K562 (cell line): ENCODE measurements at regions not wholly inside any gene's neighbourhood (a gene's known extent, or its start where the extent isn't known, plus 50 kb on each side); places are given as distances from the start of the nearest gene placed in this dataset.

Source experiments
- CBX1 ChIP-seq: sonication (generic); IDR thresholded peaks from 2 replicates; pipeline ENCODE4 v1.6.1; 2016; ENCODE audit warnings: antibody characterized with exemption, low read depth, mild to moderate bottlenecking
- ESRRA ChIP-seq: fragments of 450-650 bp; IDR thresholded peaks from 2 replicates; pipeline ENCODE4 v1.6.1; 2014; ENCODE audit warnings: low read depth, mild to moderate bottlenecking, moderate library complexity, borderline replicate concordance
- HSF4 ChIP-seq: fragments of 250-450 bp; sonication (Bioruptor Pico); IDR thresholded peaks from 2 replicates; pipeline ENCODE4 v2.1.2; 2022; ENCODE audit warnings: mild to moderate bottlenecking, moderate library complexity, borderline replicate concordance
- OTX1 ChIP-seq: fragments of 450-650 bp; formaldehyde crosslinking; IDR thresholded peaks from 2 replicates; pipeline ENCODE4 v1.4.0; 2022; ENCODE audit warnings: mild to moderate bottlenecking
- PRPF4 ChIP-seq: fragments of 200-400 bp; formaldehyde crosslinking; IDR thresholded peaks from one replicate; pipeline ENCODE4 v1.6.1; 2017; ENCODE audit warnings: low read length, low read depth, mild to moderate bottlenecking; ENCODE audit not compliant: insufficient read depth, poor library complexity, severe bottlenecking
- PTTG1 ChIP-seq: fragments of 450-650 bp; IDR thresholded peaks from 2 replicates; pipeline ENCODE4 v1.6.1; 2016; ENCODE audit warnings: low read depth, mild to moderate bottlenecking, missing genetic modification characterization, missing compliant biosample characterization
- RBM22 ChIP-seq: fragments of 200-400 bp; formaldehyde crosslinking; IDR thresholded peaks from 2 replicates; pipeline ENCODE4 v1.6.1; 2018; ENCODE audit warnings: low read length, low read depth; ENCODE audit not compliant: poor library complexity, severe bottlenecking
- TCFL5 ChIP-seq: fragments of 250-450 bp; sonication (Bioruptor Pico); conservative IDR thresholded peaks from 2 replicates; pipeline ENCODE4 v1.6.1; 2021; ENCODE audit warnings: mild to moderate bottlenecking, moderate library complexity, matching md5 sums
- XRCC3 ChIP-seq: fragments of 450-650 bp; IDR thresholded peaks from 2 replicates; pipeline ENCODE4 v1.6.1; 2017; ENCODE audit warnings: mild to moderate bottlenecking, moderate library complexity
- ZNF449 ChIP-seq: fragments of 250-450 bp; sonication (Bioruptor Pico); IDR thresholded peaks from 2 replicates; pipeline ENCODE4 v1.8.0; 2022; ENCODE audit warnings: moderate library complexity, mild to moderate bottlenecking, inconsistent platforms
- TF ChIP-seq, protein P1 (sequence below): fragments of 450-650 bp; IDR thresholded peaks from 2 replicates; pipeline ENCODE4 v1.6.1; 2016; ENCODE audit warnings: mild to moderate bottlenecking
- TF ChIP-seq, protein P2 (sequence below): IDR thresholded peaks from 2 replicates; pipeline ENCODE4 v1.6.1; 2016; ENCODE audit warnings: missing genetic modification characterization, missing compliant biosample characterization
- TF ChIP-seq, protein P3 (sequence below): fragments of 450-650 bp; IDR thresholded peaks from 2 replicates; pipeline ENCODE4 v1.7.1; 2018; ENCODE audit warnings: mild to moderate bottlenecking, low read depth; ENCODE audit not compliant: partially characterized antibody
- TF ChIP-seq, protein P4 (sequence below), 3 experiments: fragments of 200-800 bp in 1 of 3; fragments of 250-450 bp in 1 of 3; fragments of 450-650 bp in 1 of 3; sonication (Bioruptor Pico) in 1 of 3; sonication (Bioruptor generic) in 1 of 3; formaldehyde crosslinking in 1 of 3; IDR thresholded peaks; 2 replicates each; pipeline versions ENCODE4 v1.6.1 to v1.8.0; 2016 to 2022; ENCODE audit warnings: mild to moderate bottlenecking in 2 of 3, missing genetic modification characterization in 2 of 3, missing compliant biosample characterization in 1 of 3, moderate library complexity in 1 of 3

GRCh38 chr9:124110307-124110915, 98.8 kb downstream of the LHX2 start (continued):
- TF ChIP-seq, protein P1, sequence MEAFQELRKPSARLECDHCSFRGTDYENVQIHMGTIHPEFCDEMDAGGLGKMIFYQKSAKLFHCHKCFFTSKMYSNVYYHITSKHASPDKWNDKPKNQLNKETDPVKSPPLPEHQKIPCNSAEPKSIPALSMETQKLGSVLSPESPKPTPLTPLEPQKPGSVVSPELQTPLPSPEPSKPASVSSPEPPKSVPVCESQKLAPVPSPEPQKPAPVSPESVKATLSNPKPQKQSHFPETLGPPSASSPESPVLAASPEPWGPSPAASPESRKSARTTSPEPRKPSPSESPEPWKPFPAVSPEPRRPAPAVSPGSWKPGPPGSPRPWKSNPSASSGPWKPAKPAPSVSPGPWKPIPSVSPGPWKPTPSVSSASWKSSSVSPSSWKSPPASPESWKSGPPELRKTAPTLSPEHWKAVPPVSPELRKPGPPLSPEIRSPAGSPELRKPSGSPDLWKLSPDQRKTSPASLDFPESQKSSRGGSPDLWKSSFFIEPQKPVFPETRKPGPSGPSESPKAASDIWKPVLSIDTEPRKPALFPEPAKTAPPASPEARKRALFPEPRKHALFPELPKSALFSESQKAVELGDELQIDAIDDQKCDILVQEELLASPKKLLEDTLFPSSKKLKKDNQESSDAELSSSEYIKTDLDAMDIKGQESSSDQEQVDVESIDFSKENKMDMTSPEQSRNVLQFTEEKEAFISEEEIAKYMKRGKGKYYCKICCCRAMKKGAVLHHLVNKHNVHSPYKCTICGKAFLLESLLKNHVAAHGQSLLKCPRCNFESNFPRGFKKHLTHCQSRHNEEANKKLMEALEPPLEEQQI, result peak; percentile 95
- TF ChIP-seq PRPF4, result no peak
- no peak for TF ChIP-seq ESRRA
- TF ChIP-seq OTX1, result no peak
- no peak for TF ChIP-seq CBX1
- TF ChIP-seq XRCC3, result no peak
- TF ChIP-seq PTTG1, result 0 out of 2 replicates have a peak, but pooled peaks have one; percentile 51
- TF ChIP-seq, protein P2, sequence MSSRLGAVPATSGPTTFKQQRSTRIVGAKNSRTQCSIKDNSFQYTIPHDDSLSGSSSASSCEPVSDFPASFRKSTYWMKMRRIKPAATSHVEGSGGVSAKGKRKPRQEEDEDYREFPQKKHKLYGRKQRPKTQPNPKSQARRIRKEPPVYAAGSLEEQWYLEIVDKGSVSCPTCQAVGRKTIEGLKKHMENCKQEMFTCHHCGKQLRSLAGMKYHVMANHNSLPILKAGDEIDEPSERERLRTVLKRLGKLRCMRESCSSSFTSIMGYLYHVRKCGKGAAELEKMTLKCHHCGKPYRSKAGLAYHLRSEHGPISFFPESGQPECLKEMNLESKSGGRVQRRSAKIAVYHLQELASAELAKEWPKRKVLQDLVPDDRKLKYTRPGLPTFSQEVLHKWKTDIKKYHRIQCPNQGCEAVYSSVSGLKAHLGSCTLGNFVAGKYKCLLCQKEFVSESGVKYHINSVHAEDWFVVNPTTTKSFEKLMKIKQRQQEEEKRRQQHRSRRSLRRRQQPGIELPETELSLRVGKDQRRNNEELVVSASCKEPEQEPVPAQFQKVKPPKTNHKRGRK, result no peak
- no peak for TF ChIP-seq RBM22
- TF ChIP-seq ZNF449, result peak; percentile 85
- TF ChIP-seq, protein P3, sequence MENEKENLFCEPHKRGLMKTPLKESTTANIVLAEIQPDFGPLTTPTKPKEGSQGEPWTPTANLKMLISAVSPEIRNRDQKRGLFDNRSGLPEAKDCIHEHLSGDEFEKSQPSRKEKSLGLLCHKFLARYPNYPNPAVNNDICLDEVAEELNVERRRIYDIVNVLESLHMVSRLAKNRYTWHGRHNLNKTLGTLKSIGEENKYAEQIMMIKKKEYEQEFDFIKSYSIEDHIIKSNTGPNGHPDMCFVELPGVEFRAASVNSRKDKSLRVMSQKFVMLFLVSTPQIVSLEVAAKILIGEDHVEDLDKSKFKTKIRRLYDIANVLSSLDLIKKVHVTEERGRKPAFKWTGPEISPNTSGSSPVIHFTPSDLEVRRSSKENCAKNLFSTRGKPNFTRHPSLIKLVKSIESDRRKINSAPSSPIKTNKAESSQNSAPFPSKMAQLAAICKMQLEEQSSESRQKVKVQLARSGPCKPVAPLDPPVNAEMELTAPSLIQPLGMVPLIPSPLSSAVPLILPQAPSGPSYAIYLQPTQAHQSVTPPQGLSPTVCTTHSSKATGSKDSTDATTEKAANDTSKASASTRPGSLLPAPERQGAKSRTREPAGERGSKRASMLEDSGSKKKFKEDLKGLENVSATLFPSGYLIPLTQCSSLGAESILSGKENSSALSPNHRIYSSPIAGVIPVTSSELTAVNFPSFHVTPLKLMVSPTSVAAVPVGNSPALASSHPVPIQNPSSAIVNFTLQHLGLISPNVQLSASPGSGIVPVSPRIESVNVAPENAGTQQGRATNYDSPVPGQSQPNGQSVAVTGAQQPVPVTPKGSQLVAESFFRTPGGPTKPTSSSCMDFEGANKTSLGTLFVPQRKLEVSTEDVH, result peak; percentile 55
- 0 out of 2 replicates have a peak, but pooled peaks have one; percentile 42 for TF ChIP-seq TCFL5 (CRISPR knock-in tag)
- TF ChIP-seq, protein P4, sequence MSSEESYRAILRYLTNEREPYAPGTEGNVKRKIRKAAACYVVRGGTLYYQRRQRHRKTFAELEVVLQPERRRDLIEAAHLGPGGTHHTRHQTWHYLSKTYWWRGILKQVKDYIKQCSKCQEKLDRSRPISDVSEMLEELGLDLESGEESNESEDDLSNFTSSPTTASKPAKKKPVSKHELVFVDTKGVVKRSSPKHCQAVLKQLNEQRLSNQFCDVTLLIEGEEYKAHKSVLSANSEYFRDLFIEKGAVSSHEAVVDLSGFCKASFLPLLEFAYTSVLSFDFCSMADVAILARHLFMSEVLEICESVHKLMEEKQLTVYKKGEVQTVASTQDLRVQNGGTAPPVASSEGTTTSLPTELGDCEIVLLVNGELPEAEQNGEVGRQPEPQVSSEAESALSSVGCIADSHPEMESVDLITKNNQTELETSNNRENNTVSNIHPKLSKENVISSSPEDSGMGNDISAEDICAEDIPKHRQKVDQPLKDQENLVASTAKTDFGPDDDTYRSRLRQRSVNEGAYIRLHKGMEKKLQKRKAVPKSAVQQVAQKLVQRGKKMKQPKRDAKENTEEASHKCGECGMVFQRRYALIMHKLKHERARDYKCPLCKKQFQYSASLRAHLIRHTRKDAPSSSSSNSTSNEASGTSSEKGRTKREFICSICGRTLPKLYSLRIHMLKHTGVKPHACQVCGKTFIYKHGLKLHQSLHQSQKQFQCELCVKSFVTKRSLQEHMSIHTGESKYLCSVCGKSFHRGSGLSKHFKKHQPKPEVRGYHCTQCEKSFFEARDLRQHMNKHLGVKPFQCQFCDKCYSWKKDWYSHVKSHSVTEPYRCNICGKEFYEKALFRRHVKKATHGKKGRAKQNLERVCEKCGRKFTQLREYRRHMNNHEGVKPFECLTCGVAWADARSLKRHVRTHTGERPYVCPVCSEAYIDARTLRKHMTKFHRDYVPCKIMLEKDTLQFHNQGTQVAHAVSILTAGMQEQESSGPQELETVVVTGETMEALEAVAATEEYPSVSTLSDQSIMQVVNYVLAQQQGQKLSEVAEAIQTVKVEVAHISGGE (CRISPR knock-in tag; IDR thresholded peaks at IDR 0.05), result peak in 2 of 3 experiments; percentile 73 to 84; a peak in 3 of 6 replicates
- peak; percentile 44; the same call in 1 of the 2 replicates for TF ChIP-seq HSF4 (CRISPR knock-in tag)
